GM19328 (cell line): ENCODE measurements at regions not wholly inside any gene's neighbourhood (a gene's known extent, or its start where the extent isn't known, plus 50 kb on each side); places are given as distances from the start of the nearest gene placed in this dataset.

Experiments
- ATAC-seq: cut with Tn5 transposase; IDR thresholded peaks from one replicate; pipeline ENCODE4 v1.9.1; 2021; ENCODE audit warnings: mild to moderate bottlenecking, moderate library complexity; ENCODE audit not compliant: unreplicated experiment

- ATAC-seq = no peak
These were observed 374.2 kb upstream of the ID2 start for GRCh38 chr2:8307606-8308180.

GRCh38 chr2:8309131-8309530 lies 372.7 kb upstream of the ID2 start:
- ATAC-seq = no peak

GRCh38 chr2:8310557-8311455 lies 371.1 kb upstream of the ID2 start:
- ATAC-seq = no peak

GRCh38 chr2:8312221-8312620 lies 369.6 kb upstream of the ID2 start:
- no peak for ATAC-seq

- ATAC-seq = peak; percentile 81
These were observed 368.7 kb upstream of the ID2 start for GRCh38 chr2:8312861-8313830.

GRCh38 chr2:8314063-8314462 lies 367.8 kb upstream of the ID2 start:
- no peak for ATAC-seq

GRCh38 chr2:8315531-8316165 lies 366.2 kb upstream of the ID2 start:
- ATAC-seq = no peak

- ATAC-seq = no peak
These were observed 365.5 kb upstream of the ID2 start for GRCh38 chr2:8316356-8316755.

GRCh38 chr2:8317418-8317817 lies 364.4 kb upstream of the ID2 start:
- ATAC-seq = no peak

GRCh38 chr2:8319219-8319618 lies 362.6 kb upstream of the ID2 start:
- no peak for ATAC-seq

- ATAC-seq = no peak
These were observed 361.4 kb upstream of the ID2 start for GRCh38 chr2:8320311-8321066.

GRCh38 chr2:8322634-8323033 lies 359.2 kb upstream of the ID2 start:
- no peak for ATAC-seq

- ATAC-seq = no peak
These were observed 357.5 kb upstream of the ID2 start for GRCh38 chr2:8324164-8324856.

- no peak for ATAC-seq
These were observed 357.0 kb upstream of the ID2 start for GRCh38 chr2:8324901-8325300.

- no peak for ATAC-seq
These were observed 354.3 kb upstream of the ID2 start for GRCh38 chr2:8327371-8328100.

- ATAC-seq = no peak
These were observed 353.6 kb upstream of the ID2 start for GRCh38 chr2:8328217-8328616.

- no peak for ATAC-seq
These were observed 351.9 kb upstream of the ID2 start for GRCh38 chr2:8329660-8330622.

GRCh38 chr2:8331068-8331467 lies 350.8 kb upstream of the ID2 start:
- no peak for ATAC-seq
